ENCODE measurements at regions not wholly inside any gene's neighbourhood (a gene's known extent, or its start where the extent isn't known, plus 50 kb on each side); places are given as distances from the start of the nearest gene placed in this dataset.

- no peak for DNase-seq
These were observed 174.9 kb upstream of the RPL38 start for GRCh38 chr17:74028354-74029116.

- DNase-seq, result no peak
These were observed 172.0 kb upstream of the RPL38 start for GRCh38 chr17:74031316-74032090.

- DNase-seq, result no peak
These were observed 171.3 kb upstream of the RPL38 start for GRCh38 chr17:74032222-74032621.

- DNase-seq, result no peak
These were observed 166.2 kb upstream of the RPL38 start for GRCh38 chr17:74037320-74037719.

GRCh38 chr17:74040291-74040690 is 163.2 kb upstream of the RPL38 start:
- no peak for DNase-seq

- no peak for DNase-seq
These were observed 162.7 kb upstream of the RPL38 start for GRCh38 chr17:74040729-74041128.

GRCh38 chr17:74041869-74042640 is 161.4 kb upstream of the RPL38 start:
- DNase-seq, result no peak

GRCh38 chr17:74042744-74043486 is 160.6 kb upstream of the RPL38 start:
- DNase-seq, result peak in 1 of 5 donors; percentile 52

- DNase-seq, result no peak
These were observed 159.5 kb upstream of the RPL38 start for GRCh38 chr17:74043976-74044375.

GRCh38 chr17:74045608-74046280 is 157.7 kb upstream of the RPL38 start:
- DNase-seq, result no peak

- no peak for DNase-seq
These were observed 154.1 kb upstream of the RPL38 start for GRCh38 chr17:74049167-74049966.

GRCh38 chr17:74049967-74050458 is 153.5 kb upstream of the RPL38 start:
- no peak for DNase-seq

GRCh38 chr17:74051348-74051747 is 152.1 kb upstream of the RPL38 start:
- no peak for DNase-seq

GRCh38 chr17:74052993-74053711 is 150.3 kb upstream of the RPL38 start:
- no peak for DNase-seq

- DNase-seq, result no peak
These were observed 149.8 kb upstream of the RPL38 start for GRCh38 chr17:74053712-74054078.

GRCh38 chr17:74054249-74054648 is 149.2 kb upstream of the RPL38 start:
- no peak for DNase-seq

GRCh38 chr17:74055508-74056160 is 147.8 kb upstream of the RPL38 start:
- DNase-seq, result no peak

- DNase-seq, result no peak
These were observed 143.8 kb upstream of the RPL38 start for GRCh38 chr17:74059479-74060240.

- DNase-seq, result no peak
These were observed 141.7 kb upstream of the RPL38 start for GRCh38 chr17:74061758-74062157.
